AG04449 (cell line): ENCODE measurements at regions not wholly inside any gene's neighbourhood (a gene's known extent, or its start where the extent isn't known, plus 50 kb on each side); places are given as distances from the start of the nearest gene placed in this dataset.

Experiments used
- CTCF ChIA-PET: fragments of 350-600 bp; formaldehyde crosslinking; extraction: SDS; loops from one replicate; lab custom pipeline; 2021; ENCODE audit warnings: antibody characterized with exemption; lab: Yijun Ruan, JAX
- POLR2A ChIA-PET: fragments of 400-600, 350-600 bp; formaldehyde crosslinking; extraction: SDS; loops from one replicate; lab custom pipeline; 2020; ENCODE audit warnings: antibody characterized with exemption, inconsistent platforms; lab: Yijun Ruan, JAX
- DNase-seq: peaks from one replicate; pipeline ENCODE4 v3.0.0-alpha.2; 2010; ENCODE audit warnings: low read depth, low spot score
- H3K4me3 ChIP-seq: 2 replicates; pipeline ENCODE4 v1.5.1; 2011; ENCODE audit warnings: low read depth, mild to moderate bottlenecking, control low read depth, low read length
- CTCF ChIP-seq: IDR thresholded peaks from one replicate; pipeline ENCODE4 v1.5.1; 2011; ENCODE audit warnings: mild to moderate bottlenecking, moderate library complexity, low read length, control low read depth, inconsistent platforms; ENCODE audit not compliant: insufficient read depth; ENCODE audit errors: missing control alignments

DNA sequence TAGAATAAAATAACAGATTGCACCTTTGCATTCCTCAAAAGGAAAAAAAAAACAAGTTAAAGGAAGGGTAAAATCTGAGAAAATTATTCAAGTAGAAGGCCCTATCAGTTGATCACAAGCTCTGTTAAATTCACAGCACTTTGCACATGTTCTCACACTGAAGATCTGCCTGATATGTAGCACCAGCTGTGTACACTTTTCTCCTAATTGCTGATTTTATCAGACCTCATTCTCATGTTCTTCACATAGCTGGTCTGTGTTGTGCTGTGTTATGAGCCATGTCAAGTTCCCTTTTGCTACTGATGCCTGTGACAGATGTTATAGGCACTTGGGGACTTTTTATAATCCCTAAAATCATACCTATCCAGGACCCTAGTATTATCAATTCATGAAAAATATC lies 390.4 kb upstream of the PRR16 start:
- no peak overlapping the region for H3K4me3 ChIP-seq
- DNase-seq, result no peak
- no peak for TF ChIP-seq CTCF
- CTCF ChIA-PET, result no interaction called here
- POLR2A ChIA-PET, result no interaction called here

GRCh38 chr5:120080781-120081180 lies 383.3 kb upstream of the PRR16 start:
- CTCF ChIA-PET, result no interaction called here

DNA sequence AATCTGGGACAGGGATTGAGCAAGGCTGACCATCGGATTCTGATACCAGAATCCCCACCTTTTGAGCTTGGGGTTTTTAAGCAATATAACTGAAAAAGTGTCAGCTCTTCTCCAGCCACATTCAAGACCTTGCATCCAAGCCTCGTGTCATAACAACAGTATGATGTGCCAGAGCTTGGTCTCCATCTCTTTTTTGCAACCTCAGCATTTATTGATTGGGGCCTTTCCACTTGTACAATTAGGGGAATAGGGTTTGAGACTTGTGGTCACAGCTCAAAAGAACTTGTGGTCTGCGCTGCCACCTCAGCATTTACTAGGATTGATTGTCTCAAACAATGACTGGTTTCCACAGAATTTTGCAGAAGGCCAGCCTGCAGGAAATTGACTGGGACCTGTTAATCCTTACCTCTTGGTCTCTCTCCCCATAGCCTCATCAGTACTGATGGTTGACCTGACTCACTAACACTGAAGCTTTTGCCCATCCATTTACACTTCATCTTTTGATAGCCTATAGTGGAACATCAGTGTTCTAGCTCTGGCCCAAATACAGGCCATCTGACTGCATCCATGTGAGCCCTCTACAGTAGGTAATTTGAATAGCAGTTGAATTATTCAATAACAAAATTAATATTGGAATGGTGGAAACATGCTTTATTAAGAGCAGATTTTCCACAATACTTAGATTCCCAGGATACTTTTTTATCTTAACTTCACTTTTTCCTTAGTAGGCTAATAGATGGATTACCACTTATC lies 381.6 kb upstream of the PRR16 start:
- TF ChIP-seq CTCF, result no peak
- CTCF ChIA-PET, result no interaction called here
- POLR2A ChIA-PET, result no interaction called here
- DNase-seq, result no peak
- H3K4me3 ChIP-seq, result no peak overlapping the region

More at GRCh38 chr5:120080781-120081180, 383.3 kb upstream of the PRR16 start:
- H3K4me3 ChIP-seq, result no peak overlapping the region
- TF ChIP-seq CTCF, result no peak
- POLR2A ChIA-PET, result no interaction called here
- DNase-seq, result no peak

DNA sequence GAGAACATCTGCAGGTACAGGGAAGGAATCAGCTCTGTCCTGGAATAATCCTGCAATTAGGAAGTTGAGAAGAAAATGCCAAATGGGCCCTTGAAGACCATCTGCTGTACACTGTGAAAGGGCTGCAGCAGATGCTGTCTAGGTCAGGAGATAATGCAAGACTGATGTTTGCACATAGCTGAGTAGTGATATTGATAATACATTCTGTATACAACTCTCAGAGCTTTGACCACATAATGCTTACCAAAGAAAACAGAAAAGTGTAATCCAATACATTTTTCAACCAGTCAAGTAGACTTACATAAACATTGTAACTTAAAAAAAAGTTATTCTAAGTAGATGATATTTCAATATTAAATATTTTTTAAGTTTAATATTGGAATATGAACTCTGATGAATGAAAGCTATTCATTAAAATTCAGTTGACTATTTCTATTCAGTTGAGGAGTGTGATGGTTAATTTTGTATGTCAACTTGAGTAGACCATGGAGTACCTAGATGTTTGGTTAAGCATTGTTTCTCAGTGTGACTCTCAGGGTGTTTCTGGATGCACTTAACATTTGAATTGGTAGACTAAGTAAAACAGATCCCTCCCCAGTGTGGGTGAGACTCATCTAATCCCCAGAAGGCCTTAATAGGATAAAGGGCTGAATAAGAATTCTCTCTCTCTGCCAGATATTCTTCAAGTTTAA lies 380.1 kb upstream of the PRR16 start:
- ChIA-PET CTCF (no interaction called here), POLR2A (no interaction called here)
- no peak for TF ChIP-seq CTCF

DNA sequence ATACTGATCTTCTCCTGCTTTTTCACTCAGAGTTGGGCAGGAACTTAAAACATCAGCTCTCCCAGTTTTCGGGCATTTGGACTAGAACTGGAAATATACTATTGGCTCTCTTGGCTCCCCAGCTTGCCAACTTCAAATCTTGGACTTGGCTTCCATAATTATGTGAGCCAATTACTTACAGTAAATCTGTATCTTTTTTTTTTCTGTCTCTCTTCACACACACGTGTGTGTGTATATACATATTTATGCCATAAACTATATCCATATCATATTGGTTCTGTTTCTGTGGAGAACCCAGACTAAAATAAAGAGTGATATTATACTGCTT lies 379.6 kb upstream of the PRR16 start:
- ChIA-PET CTCF (no interaction called here), POLR2A (no interaction called here)
- no peak for TF ChIP-seq CTCF
- no peak overlapping the region for H3K4me3 ChIP-seq
- no peak for DNase-seq

More for the DNA sequence above, 380.1 kb upstream of the PRR16 start:
- DNase-seq, result no peak
- no peak overlapping the region for H3K4me3 ChIP-seq

GRCh38 chr5:120086081-120086480 lies 378.0 kb upstream of the PRR16 start:
- ChIA-PET POLR2A (no interaction called here), CTCF (interaction anchor here (0.7 kb wide), 1 partner anchor 30 kb away, joined by 3 read pairs; no protein-coding TSS in a partner anchor)
- no peak overlapping the region for H3K4me3 ChIP-seq
- TF ChIP-seq CTCF, result no peak
- DNase-seq, result no peak
